Activated CD8-positive, alpha-beta memory T cell treated with anti-CD3 and anti-CD28 coated beads for 36 hours (primary cell): ENCODE measurements at regions not wholly inside any gene's neighbourhood (a gene's known extent, or its start where the extent isn't known, plus 50 kb on each side); places are given as distances from the start of the nearest gene placed in this dataset.

Experiments used
- CTCF ChIA-PET: fragments of 350-600 bp; sonication (Branson Sonifier 250); formaldehyde crosslinking; loops from one replicate; lab custom pipeline; 2021; ENCODE audit warnings: antibody characterized with exemption; lab: Charles Lee
- POLR2A ChIA-PET: fragments of 350-600 bp; sonication (Branson Sonifier 250); formaldehyde crosslinking; loops from one replicate; lab custom pipeline; 2021; ENCODE audit warnings: antibody characterized with exemption; lab: Charles Lee

DNA sequence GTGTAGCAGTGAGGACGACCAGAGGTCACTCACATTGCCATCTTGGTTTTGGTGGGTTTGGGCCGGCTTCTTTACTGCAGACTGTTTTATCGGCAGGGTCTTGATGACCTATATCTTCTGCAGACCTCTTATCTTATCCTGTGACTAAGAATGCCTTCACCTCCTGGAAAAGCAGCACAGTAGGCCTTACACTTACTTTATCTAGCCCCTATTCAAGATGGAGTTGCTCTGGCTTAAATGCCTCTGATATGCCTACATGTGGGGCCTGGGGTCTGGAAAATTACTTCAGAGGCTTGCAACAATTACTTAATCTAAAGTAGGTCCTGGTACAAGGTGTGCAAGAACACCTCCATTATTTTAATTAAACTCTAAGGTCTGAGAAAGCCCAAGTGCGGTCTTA is 86.9 kb upstream of the IL12B start:
- ChIA-PET POLR2A (no interaction called here), CTCF (no interaction called here)

- POLR2A ChIA-PET: no interaction called here
Measured at GRCh38 chr5:159419576-159419975, 89.3 kb upstream of the IL12B start.

GRCh38 chr5:159420940-159421339 is 90.7 kb upstream of the IL12B start:
- POLR2A ChIA-PET: no interaction called here
- CTCF ChIA-PET: interaction anchor here (0.6 to 1.3 kb wide), 3 partner anchors 12 to 37 kb away, joined by 3 to 4 read pairs (median 3); no protein-coding TSS in a partner anchor

More at GRCh38 chr5:159419576-159419975, 89.3 kb upstream of the IL12B start:
- CTCF ChIA-PET: interaction anchor here (0.7 kb wide), 1 partner anchor 716 kb away, joined by 3 read pairs; no protein-coding TSS in a partner anchor

DNA sequence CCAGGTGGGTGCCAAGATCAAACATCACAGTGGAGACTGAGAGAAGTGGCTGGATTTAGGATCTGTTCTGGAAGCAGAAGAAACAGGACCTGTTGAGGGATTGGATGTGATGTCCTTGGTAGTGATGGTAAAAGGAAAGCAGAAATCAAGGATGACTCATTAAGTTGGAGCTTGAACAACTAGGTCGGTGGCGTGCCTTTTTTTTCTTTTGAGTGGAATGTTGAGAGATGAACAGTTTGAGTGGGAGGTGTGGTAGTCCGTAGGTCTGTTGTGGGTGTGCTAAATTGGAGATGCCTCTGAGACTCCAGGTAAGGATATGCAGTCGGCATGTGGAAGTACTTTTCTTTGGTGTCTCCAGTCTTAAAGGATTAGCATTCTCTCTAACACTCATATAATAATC is 92.1 kb upstream of the IL12B start:
- ChIA-PET CTCF (no interaction called here), POLR2A (interaction anchor here (0.8 kb wide), 1 partner anchor 13 kb away, joined by 7 read pairs; no protein-coding TSS in a partner anchor)

DNA sequence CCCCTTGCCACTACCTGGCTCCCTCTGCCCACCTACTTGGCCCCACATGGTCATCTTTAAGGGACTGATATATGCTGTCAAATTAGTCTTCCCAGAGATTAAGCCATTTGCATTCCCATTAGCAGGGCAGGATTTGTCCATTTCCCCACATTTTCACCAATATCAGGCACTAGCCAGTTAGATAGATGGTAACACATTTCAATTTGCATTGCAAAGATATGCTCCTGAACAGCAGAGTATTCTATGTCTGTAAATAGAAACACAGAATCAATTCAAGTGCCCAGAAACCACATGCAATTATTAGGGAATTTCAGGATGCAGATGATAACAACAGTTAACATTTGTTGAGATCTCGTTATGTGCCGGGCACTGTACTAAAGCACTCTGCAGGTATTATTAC is 92.6 kb upstream of the IL12B start:
- ChIA-PET CTCF (no interaction called here), POLR2A (no interaction called here)

GRCh38 chr5:159424123-159424522 is 93.8 kb upstream of the IL12B start:
- CTCF ChIA-PET: no interaction called here
- POLR2A ChIA-PET: no interaction called here

DNA sequence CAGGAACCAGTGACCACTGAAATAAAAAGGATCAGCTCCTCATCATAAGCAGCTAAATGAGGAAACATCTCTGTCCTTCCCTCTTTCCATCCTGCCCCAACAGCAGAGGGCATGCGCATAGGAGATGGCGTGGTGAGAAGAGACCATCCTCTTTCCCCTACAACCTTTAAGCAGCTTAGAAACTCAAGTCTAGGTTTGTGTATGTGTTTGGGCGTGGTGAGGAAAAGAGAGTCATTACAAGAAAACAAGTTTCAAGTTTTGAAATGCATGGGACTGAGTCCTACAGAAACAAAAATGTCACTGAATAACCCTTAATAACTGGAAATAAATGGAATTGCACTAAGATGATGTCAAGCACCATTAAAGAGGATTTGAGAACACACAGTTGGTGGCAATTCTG is 96.4 kb upstream of the IL12B start:
- ChIA-PET CTCF (interaction anchor here (1.3 to 1.6 kb wide), 2 partner anchors 17 to 18 kb away, joined by 5 to 7 read pairs; no protein-coding TSS in a partner anchor), POLR2A (interaction anchor here (0.6 kb wide), 1 partner anchor 25 kb away, joined by 4 read pairs; no protein-coding TSS in a partner anchor)

DNA sequence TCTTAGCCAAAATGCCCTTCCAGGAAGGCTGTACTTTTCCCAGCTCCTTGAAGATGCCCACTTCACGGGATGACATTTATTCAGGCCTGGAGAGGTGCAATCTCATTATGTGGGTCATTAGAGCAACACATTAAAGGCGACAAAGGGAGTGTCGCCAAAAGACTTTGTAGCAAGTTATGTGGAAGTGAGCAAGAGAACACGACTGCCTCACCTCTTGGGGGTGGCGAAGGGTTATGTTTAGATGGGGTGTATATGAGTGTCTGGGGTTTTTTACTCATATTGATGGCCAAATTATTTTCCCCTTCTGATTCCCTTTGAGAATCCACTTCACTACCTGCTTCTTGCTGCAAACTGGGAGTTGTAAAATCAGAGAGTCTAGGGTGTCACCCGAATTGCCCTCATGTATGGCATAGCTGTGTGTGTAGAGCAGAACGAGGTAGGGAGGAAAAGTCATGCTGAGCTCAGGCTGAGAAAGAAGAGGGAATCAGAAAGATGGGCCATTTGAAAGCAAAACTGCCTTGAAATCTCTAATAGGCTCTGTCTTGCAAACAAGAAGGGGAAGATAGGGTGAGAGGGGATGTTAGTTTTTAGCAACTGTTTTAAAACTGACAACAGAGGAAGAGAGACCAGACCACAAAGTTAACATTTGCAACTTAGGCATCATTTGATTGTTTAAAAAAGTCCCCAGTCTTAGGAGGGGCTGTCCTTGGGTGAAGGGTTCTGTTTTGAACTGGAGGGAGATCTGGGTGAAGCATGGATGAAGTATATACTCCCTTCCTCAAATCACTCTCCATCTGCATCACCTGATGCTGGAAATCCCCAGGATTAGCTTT is 97.1 kb upstream of the IL12B start:
- ChIA-PET CTCF (interaction anchor here (1.3 to 1.6 kb wide), 2 partner anchors 17 kb away, joined by 5 to 7 read pairs; no protein-coding TSS in a partner anchor), POLR2A (interaction anchor here (0.6 kb wide), 1 partner anchor 27 kb away, joined by 4 read pairs; no protein-coding TSS in a partner anchor)

DNA sequence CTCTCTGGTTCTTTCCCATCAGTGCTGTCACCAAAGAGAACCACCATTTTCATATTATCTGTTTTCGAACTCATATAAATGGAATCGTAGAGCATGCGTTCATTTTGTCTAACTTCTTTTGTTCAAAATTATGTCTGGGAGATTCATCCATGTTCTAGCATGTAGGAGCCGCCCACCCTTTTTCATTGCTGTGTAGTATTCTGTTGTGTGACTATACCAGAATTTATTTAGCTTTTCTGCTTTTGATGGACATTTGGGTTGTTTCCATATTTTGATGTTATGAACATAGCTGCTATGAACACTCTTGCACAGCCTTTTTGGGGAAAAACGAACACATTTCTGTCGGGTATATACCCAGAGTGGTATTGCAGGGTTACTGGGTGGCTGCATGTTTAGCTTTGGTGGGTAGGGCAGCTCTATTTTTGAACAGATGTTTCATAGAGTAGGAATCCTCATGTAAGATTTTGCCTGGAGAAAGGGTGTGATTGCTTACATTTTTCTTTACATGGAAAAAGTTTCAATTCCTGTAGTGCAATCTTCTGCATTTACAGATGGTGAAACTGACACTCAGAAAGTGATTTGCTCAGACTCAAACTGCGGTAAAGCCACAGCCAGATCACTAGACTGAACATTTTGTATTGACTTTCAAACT is 100.2 kb upstream of the IL12B start:
- ChIA-PET CTCF (no interaction called here), POLR2A (no interaction called here)

DNA sequence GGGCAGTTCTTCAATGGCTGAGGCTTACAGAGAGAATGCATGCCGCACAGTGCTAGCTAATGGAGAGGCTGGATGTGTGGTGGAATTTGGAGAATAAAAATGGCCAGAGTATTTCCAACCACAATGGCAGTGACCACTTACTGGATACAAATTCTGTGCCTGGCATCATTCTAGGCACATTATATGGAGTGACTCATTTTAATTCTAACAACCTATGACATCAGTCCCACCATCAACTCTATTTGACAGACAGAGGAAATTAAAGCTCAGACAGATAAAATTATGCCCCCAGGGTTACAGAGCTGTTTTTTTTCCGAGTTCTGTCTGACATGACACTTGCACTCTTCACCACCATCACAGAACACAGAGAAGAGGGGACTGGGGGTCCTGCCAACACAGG is 105.6 kb upstream of the IL12B start:
- ChIA-PET POLR2A (no interaction called here), CTCF (no interaction called here)

GRCh38 chr5:159438092-159438491 is 107.8 kb upstream of the IL12B start:
- CTCF ChIA-PET: no interaction called here
- POLR2A ChIA-PET: no interaction called here

DNA sequence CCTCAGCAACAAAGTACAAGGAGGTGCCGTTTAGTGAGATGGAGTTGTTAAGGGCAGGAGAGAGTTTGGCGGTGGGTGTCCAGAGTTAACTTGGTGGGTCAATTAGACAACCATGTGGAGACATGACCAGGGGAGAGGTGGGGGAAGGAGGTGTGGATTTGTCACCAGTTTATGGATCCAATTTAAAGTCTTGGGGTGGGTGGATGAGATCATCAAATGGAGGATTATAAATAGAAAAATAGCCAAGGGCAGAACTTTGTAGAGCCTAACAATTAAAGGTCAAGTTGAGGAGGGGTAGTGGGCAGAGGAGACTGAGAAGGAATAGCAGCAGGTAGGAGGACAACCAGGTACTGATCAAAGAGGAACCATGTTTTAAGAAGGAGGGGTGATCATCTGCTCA is 108.7 kb upstream of the IL12B start:
- POLR2A ChIA-PET: no interaction called here
- CTCF ChIA-PET: no interaction called here

GRCh38 chr5:159440235-159440634 is 109.9 kb upstream of the IL12B start:
- ChIA-PET POLR2A (no interaction called here), CTCF (no interaction called here)

DNA sequence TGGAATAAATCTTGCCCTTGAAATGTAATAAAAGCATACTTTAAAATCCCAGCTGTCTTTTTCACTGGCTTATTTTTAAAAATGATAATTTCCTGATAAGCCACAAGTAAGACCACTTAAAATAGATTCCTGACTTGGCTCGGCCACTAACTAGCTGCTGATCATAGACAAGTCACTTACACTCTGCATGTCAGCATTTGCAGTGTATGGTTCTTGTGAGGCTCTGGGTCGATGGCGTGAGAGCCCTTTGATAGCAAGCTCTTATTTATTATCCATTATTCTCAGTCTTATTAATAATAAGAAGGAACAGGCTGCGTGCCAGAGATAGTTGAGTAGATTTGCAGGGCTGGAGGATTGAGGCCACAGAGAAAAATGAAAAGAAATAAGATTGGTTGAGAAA is 110.7 kb upstream of the IL12B start:
- POLR2A ChIA-PET: no interaction called here
- CTCF ChIA-PET: interaction anchor here (2.5 kb wide), 1 partner anchor 546 kb away, joined by 11 read pairs; no protein-coding TSS in a partner anchor

GRCh38 chr5:159441441-159441840 is 111.2 kb upstream of the IL12B start:
- CTCF ChIA-PET: interaction anchor here (2.5 kb wide), 1 partner anchor 546 kb away, joined by 11 read pairs; no protein-coding TSS in a partner anchor
- POLR2A ChIA-PET: no interaction called here

DNA sequence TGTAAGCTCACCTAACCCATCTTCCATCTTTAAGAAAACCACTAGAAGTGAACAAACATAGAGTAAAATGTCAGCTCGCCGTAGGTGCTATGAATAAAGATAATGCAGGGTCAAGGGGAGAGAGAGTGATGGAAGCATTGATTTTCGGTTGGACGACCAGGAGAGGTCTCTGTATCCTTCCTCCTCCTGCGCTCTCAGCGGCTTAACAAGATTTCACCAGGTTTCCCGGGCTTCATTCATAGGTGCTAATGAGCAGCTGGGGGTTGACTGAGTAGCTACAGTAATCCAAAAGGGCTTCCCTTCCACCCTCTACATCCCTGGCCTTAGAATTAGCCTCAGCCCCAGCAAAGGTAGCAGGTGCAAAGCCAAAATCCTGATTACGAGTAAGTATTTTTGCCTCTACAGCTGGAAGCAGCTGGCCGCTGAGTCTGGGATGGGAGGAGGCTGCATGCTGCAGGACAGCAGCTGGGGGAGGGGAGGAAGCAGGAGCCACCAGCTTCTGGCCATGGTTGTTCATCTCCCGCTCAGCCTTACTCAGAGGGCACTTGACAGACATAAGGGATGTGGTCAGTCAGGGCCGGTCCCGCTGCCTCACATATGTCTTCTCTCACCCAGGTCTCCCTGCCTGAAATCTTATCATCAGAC is 112.0 kb upstream of the IL12B start:
- ChIA-PET CTCF (interaction anchor here (2.5 kb wide), 1 partner anchor 545 kb away, joined by 11 read pairs; no protein-coding TSS in a partner anchor), POLR2A (no interaction called here)

DNA sequence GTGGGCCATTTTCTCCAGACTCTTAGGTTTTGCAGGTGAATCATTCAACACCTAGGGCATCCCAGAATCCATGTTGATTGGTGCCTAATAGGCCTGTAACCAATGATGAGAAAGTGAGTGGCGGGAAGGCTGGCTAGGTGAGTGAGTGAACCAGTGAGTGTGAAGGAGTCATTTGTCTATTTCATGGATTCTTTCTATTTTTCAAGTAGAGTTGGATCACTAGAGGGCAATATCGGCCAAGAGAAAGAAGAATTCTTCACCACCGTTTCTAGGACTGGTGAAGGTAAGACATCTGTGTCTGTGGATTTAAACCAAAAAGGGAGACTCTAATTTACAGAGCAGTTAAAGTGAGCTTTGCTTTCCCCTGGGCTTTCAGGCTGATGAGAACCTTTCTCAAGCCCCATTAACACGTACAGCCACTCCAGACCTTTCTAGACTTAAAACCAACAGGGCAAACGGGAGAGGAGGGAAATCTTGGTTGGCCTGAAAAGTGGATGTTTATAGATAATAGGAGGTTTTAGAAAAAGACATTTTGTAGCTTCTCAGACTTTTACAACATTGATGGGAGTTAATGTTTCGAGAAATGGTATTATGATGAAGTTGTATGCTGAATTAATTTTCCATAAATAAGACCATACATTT is 114.3 kb upstream of the IL12B start:
- CTCF ChIA-PET: interaction anchor here (1.3 to 1.7 kb wide), 3 partner anchors 18 to 543 kb away, joined by 3 to 5 read pairs (median 3); no protein-coding TSS in a partner anchor
- POLR2A ChIA-PET: no interaction called here

- ChIA-PET CTCF (no interaction called here), POLR2A (no interaction called here)
Measured at GRCh38 chr5:159447116-159447515, 116.8 kb upstream of the IL12B start.

GRCh38 chr5:159448841-159449407 is 118.6 kb upstream of the IL12B start:
- ChIA-PET CTCF (no interaction called here), POLR2A (no interaction called here)
